Mucosa of descending colon (tissue), 3 donors: ENCODE measurements at regions not wholly inside any gene's neighbourhood (a gene's known extent, or its start where the extent isn't known, plus 50 kb on each side); places are given as distances from the start of the nearest gene placed in this dataset.

Experiments used
- ATAC-seq: fragments of 200-7000 bp; cut with Tn5 transposase; one replicate; pipeline ENCODE4 v1.9.1; 2020; ENCODE audit warnings: mild to moderate bottlenecking, moderate library complexity
- DNase-seq, 3 donors: peaks; one replicate each; pipeline ENCODE4 v3.0.0-alpha.2; 2020
- H3K36me3 ChIP-seq: fragments of 200-600 bp; one replicate; pipeline ENCODE4 v1.8.0; 2021; ENCODE audit warnings: low read depth, mild to moderate bottlenecking
- H3K4me1 ChIP-seq: fragments of 200-600 bp; one replicate; pipeline ENCODE4 v1.8.0; 2021; ENCODE audit warnings: low read depth, mild to moderate bottlenecking
- H3K4me3 ChIP-seq: fragments of 200-600 bp; one replicate; pipeline ENCODE4 v1.8.0; 2021; ENCODE audit warnings: mild to moderate bottlenecking
- H3K9me3 ChIP-seq: fragments of 200-600 bp; one replicate; pipeline ENCODE4 v1.8.0; 2021; ENCODE audit warnings: mild to moderate bottlenecking
- CTCF ChIP-seq: fragments of 200-600 bp; IDR thresholded peaks from one replicate; pipeline ENCODE4 v1.8.0; 2022; ENCODE audit warnings: antibody characterized with exemption, mild to moderate bottlenecking
- intact Hi-C, 2 donors: fragments of 100-400 bp; cut with DNase I in 1 of 2; cut with micrococcal nuclease in 1 of 2; formaldehyde crosslinking; loops; one replicate each; pipeline versions ENCODE4 v1.11.0 to v1.11.1; 2022; cut with DNase I, micrococcal nuclease
- donor health status: DM: no; HTN: no; CAD: no; lungs with moderate emphysema.
- donor health status: DM: no; HTN: no; CAD: no.
- donor health status: DM: no; HTN: yes; CAD: no.

- H3K36me3 ChIP-seq = no peaks in the 10 kb centered on the region
- no peak overlapping the region for H3K4me3 ChIP-seq
- H3K9me3 ChIP-seq = no peaks in the 10 kb centered on the region
- DNase-seq (no peak), ATAC-seq (no peak)
- intact Hi-C loops = no loop called here
- H3K4me1 ChIP-seq = peaks cover 46% of the 10 kb centered on the region
- TF ChIP-seq CTCF = no peak
Measured at GRCh38 chr11:8793114-8793777, 110.7 kb downstream of the RPL27A start.

GRCh38 chr11:8794126-8794525, 111.5 kb downstream of the RPL27A start:
- intact Hi-C loops = no loop called here
- no peak overlapping the region for H3K4me3 ChIP-seq
- H3K36me3 ChIP-seq = no peaks in the 10 kb centered on the region
- DNase-seq = no peak
- H3K4me1 ChIP-seq = peaks cover 46% of the 10 kb centered on the region
- no peaks in the 10 kb centered on the region for H3K9me3 ChIP-seq
- no peak for TF ChIP-seq CTCF
- peak; percentile 8 for ATAC-seq

- peaks cover 41% of the 10 kb centered on the region for H3K4me1 ChIP-seq
- peak; percentile 84 for ATAC-seq
- H3K9me3 ChIP-seq = no peaks in the 10 kb centered on the region
- intact Hi-C loops = no loop called here
- H3K36me3 ChIP-seq = no peaks in the 10 kb centered on the region
- DNase-seq = peak in 2 of 3 donors; percentile 75
- no peak overlapping the region for H3K4me3 ChIP-seq
- TF ChIP-seq CTCF = peak; percentile 48
Measured at GRCh38 chr11:8794677-8795103, 112.1 kb downstream of the RPL27A start.

- no peak for TF ChIP-seq CTCF
- DNase-seq (no peak), ATAC-seq (no peak)
- no peaks in the 10 kb centered on the region for H3K36me3 ChIP-seq
- intact Hi-C loops = no loop called here
- H3K4me1 ChIP-seq = peaks cover 23% of the 10 kb centered on the region
- H3K4me3 ChIP-seq = no peak overlapping the region
- H3K9me3 ChIP-seq = no peaks in the 10 kb centered on the region
Measured at GRCh38 chr11:8796941-8797340, 114.0 kb upstream of the AKIP1 start.

- peaks cover 11% of the 10 kb centered on the region for H3K4me1 ChIP-seq
- intact Hi-C loops = no loop called here
- no peak for TF ChIP-seq CTCF
- H3K9me3 ChIP-seq = no peaks in the 10 kb centered on the region
- DNase-seq = no peak
- no peaks in the 10 kb centered on the region for H3K36me3 ChIP-seq
- no peak overlapping the region for H3K4me3 ChIP-seq
- ATAC-seq = no peak
Measured at GRCh38 chr11:8799273-8799672, 111.7 kb upstream of the AKIP1 start.
